Parathyroid adenoma (tissue), 2 donors: ENCODE measurements at regions not wholly inside any gene's neighbourhood (a gene's known extent, or its start where the extent isn't known, plus 50 kb on each side); places are given as distances from the start of the nearest gene placed in this dataset.
"Not testable (repeated sequence)": the region's sequence is repeated elsewhere in the genome, so short reads cannot be mapped to it uniquely, and the experiment has no call there.

Experiments
- H2AFZ ChIP-seq: fragments of 300-600 bp; sonication (generic); one replicate; pipeline ENCODE4 v1.7.0; 2017; ENCODE audit warnings: antibody characterized with exemption, mild to moderate bottlenecking
- H3K27ac ChIP-seq: fragments of 300-600 bp; sonication (generic); one replicate; pipeline ENCODE4 v1.7.0; 2017
- H3K27me3 ChIP-seq: fragments of 300-600 bp; sonication (generic); one replicate; pipeline ENCODE4 v1.7.0; 2017; ENCODE audit warnings: low read length; ENCODE audit not compliant: control insufficient read depth, insufficient read depth
- H3K36me3 ChIP-seq: fragments of 300-600 bp; sonication (generic); one replicate; pipeline ENCODE4 v1.7.0; 2017; ENCODE audit warnings: low read length; ENCODE audit not compliant: control insufficient read depth, insufficient read depth
- H3K4me1 ChIP-seq: fragments of 300-600 bp; sonication (generic); one replicate; pipeline ENCODE4 v1.7.0; 2017; ENCODE audit warnings: control low read depth
- H3K4me2 ChIP-seq: fragments of 300-600 bp; sonication (generic); one replicate; pipeline ENCODE4 v1.7.0; 2017; ENCODE audit warnings: low read length
- H3K4me3 ChIP-seq: fragments of 300-600 bp; sonication (generic); one replicate; pipeline ENCODE4 v1.7.0; 2017; ENCODE audit warnings: low read depth, low read length
- H3K79me2 ChIP-seq: fragments of 300-600 bp; sonication (generic); one replicate; pipeline ENCODE4 v1.7.0; 2017; ENCODE audit warnings: control low read depth
- H3K9ac ChIP-seq: fragments of 300-600 bp; sonication (generic); one replicate; pipeline ENCODE4 v1.7.0; 2017; ENCODE audit warnings: mild to moderate bottlenecking
- H3K9me3 ChIP-seq: fragments of 300-600 bp; sonication (generic); one replicate; pipeline ENCODE4 v1.7.0; 2017; ENCODE audit warnings: low read length; ENCODE audit not compliant: control insufficient read depth
- CTCF ChIP-seq: fragments of 300-600 bp; sonication (generic); IDR thresholded peaks from one replicate; pipeline ENCODE4 v1.7.0; 2017; ENCODE audit warnings: antibody characterized with exemption, mild to moderate bottlenecking
- donor health status: primary hyperparathyroidism.

DNA sequence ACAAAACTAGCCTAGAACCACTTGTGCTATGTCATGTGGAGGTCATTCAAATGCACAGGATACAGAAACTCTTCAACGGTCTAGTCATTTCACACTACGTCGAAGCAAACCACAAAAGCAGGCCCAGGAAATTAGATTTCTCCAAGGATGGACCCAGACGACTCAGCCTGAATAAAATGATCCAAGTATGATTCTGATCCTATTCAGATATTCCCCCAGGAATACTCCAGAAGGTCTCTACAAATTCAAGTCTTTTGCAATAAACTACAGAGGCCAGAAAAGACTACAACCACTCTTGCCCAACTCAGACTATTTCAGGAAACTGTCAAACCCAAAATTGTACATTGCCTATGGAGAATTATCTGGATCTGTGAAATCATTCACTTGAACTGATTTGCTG, 422.5 kb downstream of the METTL4 start:
- H3K9ac ChIP-seq: no peak overlapping the region
- H3K4me1 ChIP-seq: no peaks in the 10 kb centered on the region
- H3K4me3 ChIP-seq: no peak overlapping the region
- H2AFZ ChIP-seq: no peak overlapping the region
- no peaks in the 10 kb centered on the region for H3K27me3 ChIP-seq
- no peak for TF ChIP-seq CTCF
- H3K27ac ChIP-seq: no peak overlapping the region
- H3K4me2 ChIP-seq: no peak overlapping the region
- no peaks in the 10 kb centered on the region for H3K36me3 ChIP-seq
- no peaks in the 10 kb centered on the region for H3K79me2 ChIP-seq
- H3K9me3 ChIP-seq: no peaks in the 10 kb centered on the region

DNA sequence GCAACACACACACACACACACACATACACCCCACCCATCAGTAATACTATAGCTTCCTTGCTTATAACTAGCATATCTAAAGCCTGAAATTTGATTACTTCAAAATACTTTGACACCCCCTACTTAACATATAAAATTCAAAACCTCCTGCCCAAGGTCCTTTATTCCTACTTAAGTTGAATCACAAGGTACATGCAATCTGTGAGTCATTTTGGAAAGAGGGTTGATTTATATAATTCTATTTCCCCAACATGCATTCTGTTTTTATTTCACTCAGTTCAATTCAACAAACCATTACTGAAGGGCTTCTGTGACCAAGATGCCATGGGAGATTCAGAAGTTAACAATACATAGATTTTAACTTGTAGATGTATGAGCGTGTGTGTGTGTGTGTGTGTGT, 420.7 kb downstream of the METTL4 start:
- H2AFZ ChIP-seq: no peak overlapping the region
- no peak overlapping the region for H3K9ac ChIP-seq
- H3K4me3 ChIP-seq: no peak overlapping the region
- no peak overlapping the region for H3K27ac ChIP-seq
- H3K4me1 ChIP-seq: no peaks in the 10 kb centered on the region
- no peaks in the 10 kb centered on the region for H3K9me3 ChIP-seq
- no peaks in the 10 kb centered on the region for H3K79me2 ChIP-seq
- no peak overlapping the region for H3K4me2 ChIP-seq
- no peak for TF ChIP-seq CTCF
- H3K27me3 ChIP-seq: no peaks in the 10 kb centered on the region
- H3K36me3 ChIP-seq: no peaks in the 10 kb centered on the region

DNA sequence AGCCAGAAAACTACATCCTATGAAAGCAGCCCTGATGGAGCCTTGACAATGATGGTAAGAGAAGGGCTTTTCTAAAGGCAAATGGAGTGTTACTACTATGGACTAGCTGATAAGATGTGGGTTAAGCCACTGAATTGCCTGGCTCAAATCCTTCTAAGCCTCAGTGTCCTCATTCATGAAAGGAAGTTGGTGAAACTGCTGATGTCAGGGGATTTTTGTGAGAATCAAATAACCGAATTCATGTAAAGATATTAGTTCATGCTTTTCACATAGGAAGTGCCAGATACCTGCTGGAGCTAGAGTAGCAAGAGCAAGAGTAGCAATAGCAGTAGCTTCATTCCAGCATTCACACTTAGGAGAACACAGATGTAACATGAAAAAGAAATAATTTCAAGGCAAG, 417.0 kb downstream of the METTL4 start:
- no peak for TF ChIP-seq CTCF
- H3K36me3 ChIP-seq: no peaks in the 10 kb centered on the region
- H3K27me3 ChIP-seq: no peaks in the 10 kb centered on the region
- H3K4me2 ChIP-seq: no peak overlapping the region
- no peaks in the 10 kb centered on the region for H3K4me1 ChIP-seq
- no peak overlapping the region for H3K4me3 ChIP-seq
- no peaks in the 10 kb centered on the region for H3K9me3 ChIP-seq
- H2AFZ ChIP-seq: no peak overlapping the region
- H3K27ac ChIP-seq: no peak overlapping the region
- no peaks in the 10 kb centered on the region for H3K79me2 ChIP-seq
- no peak overlapping the region for H3K9ac ChIP-seq

- no peaks in the 10 kb centered on the region for H3K27me3 ChIP-seq
- H3K4me1 ChIP-seq: no peaks in the 10 kb centered on the region
- no peaks in the 10 kb centered on the region for H3K9me3 ChIP-seq
- H2AFZ ChIP-seq: no peak overlapping the region
- TF ChIP-seq CTCF: no peak
- H3K79me2 ChIP-seq: no peaks in the 10 kb centered on the region
- H3K36me3 ChIP-seq: no peaks in the 10 kb centered on the region
- no peak overlapping the region for H3K4me2 ChIP-seq
- no peak overlapping the region for H3K4me3 ChIP-seq
- no peak overlapping the region for H3K9ac ChIP-seq
- no peak overlapping the region for H3K27ac ChIP-seq
These were observed 406.4 kb downstream of the METTL4 start for GRCh38 chr18:2164644-2165550.

- H3K36me3 ChIP-seq, H3K79me2 ChIP-seq, H3K9ac ChIP-seq, H3K9me3 ChIP-seq, H3K4me1 ChIP-seq, H3K4me2 ChIP-seq, H2AFZ ChIP-seq, H3K27me3 ChIP-seq, H3K27ac ChIP-seq, H3K4me3 ChIP-seq: not testable (repeated sequence)
These were observed 404.4 kb downstream of the METTL4 start for GRCh38 chr18:2166876-2167275.
